ENCODE measurements at regions not wholly inside any gene's neighbourhood (a gene's known extent, or its start where the extent isn't known, plus 50 kb on each side); places are given as distances from the start of the nearest gene placed in this dataset.

DNA sequence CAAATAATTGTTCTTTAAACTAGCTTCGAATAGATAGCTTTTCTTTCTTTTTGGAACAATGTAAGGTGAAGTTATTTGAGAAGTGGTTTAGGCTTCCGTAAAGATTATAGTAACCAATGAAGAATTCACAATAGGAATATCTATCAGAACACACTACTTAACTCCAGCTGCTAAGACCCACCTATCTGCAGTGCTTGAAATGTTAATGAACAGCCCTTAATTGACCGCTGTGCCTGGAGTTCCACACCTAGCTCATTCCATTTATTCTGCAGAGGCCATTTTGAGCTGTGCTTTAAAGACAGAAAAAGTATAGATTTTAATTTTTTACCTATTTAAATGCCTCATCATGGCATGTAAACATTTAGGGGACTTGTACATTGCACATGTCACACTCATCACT is 83.3 kb upstream of the APCDD1 start:
- no peak for DNase-seq (ENCODE audit: low spot score in 2 of 2)
- Histone ChIP-seq H3K9me3 (no peaks in the 10 kb centered on the region), H3K27ac (no peak overlapping the region), H3K4me3 (no peak overlapping the region), H3K27me3 (no peaks in the 10 kb centered on the region), H3K4me1 (no peaks in the 10 kb centered on the region), H3K36me3 (no peaks in the 10 kb centered on the region)
- TF ChIP-seq, protein P1, sequence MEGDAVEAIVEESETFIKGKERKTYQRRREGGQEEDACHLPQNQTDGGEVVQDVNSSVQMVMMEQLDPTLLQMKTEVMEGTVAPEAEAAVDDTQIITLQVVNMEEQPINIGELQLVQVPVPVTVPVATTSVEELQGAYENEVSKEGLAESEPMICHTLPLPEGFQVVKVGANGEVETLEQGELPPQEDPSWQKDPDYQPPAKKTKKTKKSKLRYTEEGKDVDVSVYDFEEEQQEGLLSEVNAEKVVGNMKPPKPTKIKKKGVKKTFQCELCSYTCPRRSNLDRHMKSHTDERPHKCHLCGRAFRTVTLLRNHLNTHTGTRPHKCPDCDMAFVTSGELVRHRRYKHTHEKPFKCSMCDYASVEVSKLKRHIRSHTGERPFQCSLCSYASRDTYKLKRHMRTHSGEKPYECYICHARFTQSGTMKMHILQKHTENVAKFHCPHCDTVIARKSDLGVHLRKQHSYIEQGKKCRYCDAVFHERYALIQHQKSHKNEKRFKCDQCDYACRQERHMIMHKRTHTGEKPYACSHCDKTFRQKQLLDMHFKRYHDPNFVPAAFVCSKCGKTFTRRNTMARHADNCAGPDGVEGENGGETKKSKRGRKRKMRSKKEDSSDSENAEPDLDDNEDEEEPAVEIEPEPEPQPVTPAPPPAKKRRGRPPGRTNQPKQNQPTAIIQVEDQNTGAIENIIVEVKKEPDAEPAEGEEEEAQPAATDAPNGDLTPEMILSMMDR (IDR thresholded peaks at IDR 0.05) = no peak
- TF ChIP-seq POLR2A (IDR thresholded peaks at IDR 0.05) (no peak), POLR2AphosphoS5 (IDR thresholded peaks at IDR 0.05) (no peak)
- intact Hi-C loops (cut with DNase I; ENCODE audit: low total_unique reads) = no loop called here

DNA sequence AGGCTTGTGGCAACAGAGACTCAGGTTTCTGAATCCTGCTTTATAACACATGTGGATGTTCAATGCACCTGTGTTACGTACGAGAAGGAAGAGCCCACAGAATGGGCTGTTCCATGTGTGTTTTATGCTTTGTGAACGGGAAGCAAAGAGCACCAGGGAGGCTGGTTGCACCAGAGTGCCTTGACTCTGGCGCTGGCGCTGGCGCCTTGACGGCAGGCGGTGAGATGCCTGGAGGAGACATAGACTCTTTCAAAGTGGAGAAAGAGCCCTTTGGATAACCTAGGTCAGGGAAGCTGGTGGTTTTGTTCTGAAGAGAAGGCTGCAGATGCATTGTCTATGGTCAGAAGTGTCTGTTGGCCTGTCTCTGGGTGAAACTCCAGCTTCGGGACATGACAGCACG is 80.2 kb upstream of the APCDD1 start:
- Histone ChIP-seq H3K27ac (no peak overlapping the region), H3K27me3 (no peaks in the 10 kb centered on the region), H3K4me1 (no peaks in the 10 kb centered on the region), H3K4me3 (no peak overlapping the region), H3K9me3 (no peaks in the 10 kb centered on the region), H3K36me3 (no peaks in the 10 kb centered on the region)
- intact Hi-C loops (cut with DNase I; ENCODE audit: low total_unique reads) = no loop called here
- TF ChIP-seq POLR2AphosphoS5 (IDR thresholded peaks at IDR 0.05) = no peak
- TF ChIP-seq, protein P1 (IDR thresholded peaks at IDR 0.05) = no peak
- no peak for TF ChIP-seq POLR2A (IDR thresholded peaks at IDR 0.05)
- no peak for DNase-seq (ENCODE audit: low spot score in 2 of 2)

DNA sequence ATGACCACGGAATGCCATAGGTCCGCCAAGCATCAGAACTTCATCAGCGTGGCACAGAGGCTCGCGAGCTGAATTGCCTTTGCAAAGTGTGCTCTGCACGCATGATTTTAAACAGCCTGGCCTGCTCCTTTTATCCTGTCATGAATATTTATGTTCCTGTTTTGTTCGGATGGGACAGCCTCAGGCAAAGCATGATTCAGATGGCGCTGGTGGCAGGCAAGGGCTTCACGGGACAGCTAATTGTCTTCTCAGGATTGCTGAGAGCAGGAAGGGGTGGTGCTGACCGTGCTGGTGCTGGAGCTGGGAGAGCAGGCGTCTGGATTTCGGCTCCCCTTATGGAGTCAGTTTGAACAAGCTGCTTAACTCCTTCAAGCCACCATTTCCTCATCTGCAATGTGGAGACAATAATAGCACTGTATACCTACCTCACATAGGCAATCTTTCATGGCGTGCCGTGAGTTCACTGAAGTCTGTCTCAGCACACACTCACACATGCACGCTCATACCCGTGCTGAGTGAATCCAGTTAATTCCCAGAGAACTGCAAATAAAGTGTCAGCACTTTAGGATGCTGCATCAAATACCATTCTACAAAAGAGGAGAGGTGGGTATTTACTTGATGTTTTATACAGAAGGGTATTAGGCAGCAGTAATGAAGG is 79.7 kb upstream of the APCDD1 start:
- Histone ChIP-seq H3K4me1 (no peaks in the 10 kb centered on the region), H3K9me3 (no peaks in the 10 kb centered on the region), H3K4me3 (no peak overlapping the region), H3K36me3 (no peaks in the 10 kb centered on the region), H3K27ac (no peak overlapping the region), H3K27me3 (no peaks in the 10 kb centered on the region)
- intact Hi-C loops (cut with DNase I; ENCODE audit: low total_unique reads) = no loop called here
- TF ChIP-seq POLR2AphosphoS5 (IDR thresholded peaks at IDR 0.05) (no peak), POLR2A (IDR thresholded peaks at IDR 0.05) (no peak)
- TF ChIP-seq, protein P1 (IDR thresholded peaks at IDR 0.05) = no peak
- DNase-seq (ENCODE audit: low spot score in 2 of 2) = no peak

DNA sequence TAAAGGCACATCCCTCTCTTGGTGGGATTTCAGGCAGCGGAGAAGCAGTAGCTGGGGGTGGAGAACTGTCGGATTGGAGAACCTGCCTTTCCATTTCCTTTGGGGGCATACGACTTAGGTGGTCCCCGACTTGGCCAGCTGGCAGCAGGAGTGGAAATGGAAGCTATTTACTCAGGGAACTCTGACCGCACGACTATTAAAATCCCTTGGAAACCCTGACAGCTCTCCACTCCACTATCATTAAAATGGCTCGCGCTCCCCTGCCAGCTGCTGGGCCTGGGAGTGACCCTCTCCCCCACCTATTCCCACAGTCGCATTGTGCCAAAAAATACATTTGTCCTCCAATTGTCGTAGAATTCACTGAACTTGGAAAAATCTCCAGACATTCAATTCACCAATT is 77.7 kb upstream of the APCDD1 start:
- TF ChIP-seq POLR2AphosphoS5 (IDR thresholded peaks at IDR 0.05) (no peak), POLR2A (IDR thresholded peaks at IDR 0.05) (no peak)
- TF ChIP-seq, protein P1 (IDR thresholded peaks at IDR 0.05) = no peak
- H3K27me3 ChIP-seq = no peaks in the 10 kb centered on the region
- intact Hi-C loops (cut with DNase I; ENCODE audit: low total_unique reads) = no loop called here
- H3K27ac ChIP-seq = no peak overlapping the region
- H3K36me3 ChIP-seq = no peaks in the 10 kb centered on the region
- no peaks in the 10 kb centered on the region for H3K9me3 ChIP-seq
- DNase-seq (ENCODE audit: low spot score in 2 of 2) = no peak
- H3K4me1 ChIP-seq = no peaks in the 10 kb centered on the region
- no peak overlapping the region for H3K4me3 ChIP-seq

DNA sequence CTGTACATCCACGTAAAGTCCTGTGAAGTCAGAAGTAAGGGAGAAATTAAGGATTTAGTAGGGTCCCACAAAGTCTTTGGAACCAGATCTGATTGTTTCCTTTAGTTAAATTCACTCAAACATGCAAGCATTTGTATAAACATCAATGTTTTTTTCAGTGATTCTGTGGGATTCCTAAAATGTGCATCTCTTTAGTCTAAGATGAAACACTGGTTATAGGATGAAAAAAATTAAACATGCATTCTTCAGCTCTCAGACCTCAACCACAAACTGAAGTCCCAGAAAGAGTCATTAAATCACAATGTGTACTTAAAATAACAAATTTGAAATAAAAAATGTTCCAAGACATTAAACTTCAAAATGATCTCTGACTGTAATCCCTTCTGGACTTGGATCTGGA is 76.5 kb upstream of the APCDD1 start:
- Histone ChIP-seq H3K27ac (no peak overlapping the region), H3K27me3 (no peaks in the 10 kb centered on the region), H3K4me3 (no peak overlapping the region), H3K9me3 (no peaks in the 10 kb centered on the region), H3K36me3 (no peaks in the 10 kb centered on the region), H3K4me1 (no peaks in the 10 kb centered on the region)
- no peak for DNase-seq (ENCODE audit: low spot score in 2 of 2)
- intact Hi-C loops (cut with DNase I; ENCODE audit: low total_unique reads) = no loop called here
- no peak for TF ChIP-seq POLR2AphosphoS5 (IDR thresholded peaks at IDR 0.05)
- TF ChIP-seq POLR2A (IDR thresholded peaks at IDR 0.05) = no peak
- TF ChIP-seq, protein P1 (IDR thresholded peaks at IDR 0.05) = no peak

Data from breast epithelium (tissue), 4 donors.